Activated CD4-positive, alpha-beta T cell treated with anti-CD3 and anti-CD28 coated beads for 36 hours (primary cell): ENCODE measurements at regions not wholly inside any gene's neighbourhood (a gene's known extent, or its start where the extent isn't known, plus 50 kb on each side); places are given as distances from the start of the nearest gene placed in this dataset.

ENCODE experiments used
- ATAC-seq: fragments of 200-7000 bp; cut with Tn5 transposase; one replicate; pipeline ENCODE4 v1.10.0; 2021; ENCODE audit warnings: mild to moderate bottlenecking, moderate library complexity
- CTCF ChIA-PET: fragments of 350-600 bp; sonication (Branson Sonifier 250); formaldehyde crosslinking; loops from one replicate; lab custom pipeline; 2021; ENCODE audit warnings: antibody characterized with exemption; lab: Charles Lee
- POLR2A ChIA-PET: fragments of 350-600 bp; sonication (Branson Sonifier 250); formaldehyde crosslinking; loops from one replicate; lab custom pipeline; 2021; ENCODE audit warnings: antibody characterized with exemption, inconsistent platforms; lab: Charles Lee
- DNase-seq: peaks from one replicate; pipeline ENCODE4 v3.0.0-alpha.2; 2020
- H3K27ac Mint-ChIP-seq: one replicate; pipeline ENCODE4 v1.8.0; 2021; ENCODE audit warnings: mixed read lengths
- H3K27me3 Mint-ChIP-seq: one replicate; pipeline ENCODE4 v1.8.0; 2021; ENCODE audit warnings: mixed read lengths
- H3K36me3 Mint-ChIP-seq: one replicate; pipeline ENCODE4 v1.8.0; 2021; ENCODE audit warnings: low read depth, mixed read lengths
- H3K4me1 Mint-ChIP-seq: one replicate; pipeline ENCODE4 v1.8.0; 2021; ENCODE audit warnings: mixed read lengths
- H3K4me3 Mint-ChIP-seq: one replicate; pipeline ENCODE4 v1.8.0; 2021; ENCODE audit warnings: mild to moderate bottlenecking, moderate library complexity, mixed read lengths
- H3K9me3 Mint-ChIP-seq: one replicate; pipeline ENCODE4 v1.8.0; 2021; ENCODE audit warnings: low read depth, mixed read lengths
- intact Hi-C, 2 experiments: fragments of 100-400 bp; cut with DNase I in 1 of 2; cut with micrococcal nuclease in 1 of 2; formaldehyde crosslinking; loops; one replicate each; pipeline versions ENCODE4 v1.14.2 to v1.15.1; 2022 to 2024; cut with DNase I, micrococcal nuclease

DNA sequence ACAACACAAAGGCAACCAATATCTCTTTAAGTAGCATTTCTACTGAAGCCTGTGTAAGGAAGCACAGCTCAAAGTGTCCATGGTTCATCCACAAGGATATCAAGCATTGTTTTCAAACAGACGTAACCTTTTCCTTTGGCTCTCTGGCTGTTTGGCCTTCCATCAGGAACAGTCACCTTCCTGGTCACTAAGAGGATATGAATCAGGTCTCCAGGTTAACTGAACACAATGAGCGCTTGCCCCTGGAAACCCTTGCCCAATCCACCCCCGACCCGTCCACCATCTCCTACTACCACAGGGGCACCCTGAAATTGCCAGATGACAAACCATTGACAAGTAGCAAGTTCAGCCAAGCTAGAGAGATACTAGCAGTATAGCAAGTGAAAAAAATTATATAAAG, 114.4 kb upstream of the COL21A1 start:
- no peaks in the 10 kb centered on the region for H3K9me3 Mint-ChIP-seq
- ATAC-seq (no peak), DNase-seq (no peak)
- POLR2A ChIA-PET: no interaction called here
- peaks cover 2% of the 10 kb centered on the region for H3K4me1 Mint-ChIP-seq
- CTCF ChIA-PET: interaction anchor here (0.6 to 1.9 kb wide), 5 partner anchors 183 to 234 kb away, joined by 3 to 7 read pairs (median 3); no protein-coding TSS in a partner anchor
- peaks cover 1% of the 10 kb centered on the region for H3K27me3 Mint-ChIP-seq
- intact Hi-C loops: no loop called here
- no peak overlapping the region for H3K27ac Mint-ChIP-seq
- no peak overlapping the region for H3K4me3 Mint-ChIP-seq
- H3K36me3 Mint-ChIP-seq: no peaks in the 10 kb centered on the region

GRCh38 chr6:56359201-56359899, 112.0 kb upstream of the COL21A1 start:
- intact Hi-C loops: loop anchor here (1.0 to 5.0 kb wide), 5 partner anchors 211 to 958 kb away; partner anchors contain the start of gene PRIM2 (in 1 of the 2)
- CTCF ChIA-PET: interaction anchor here (0.8 to 1.9 kb wide), 6 partner anchors 10 to 491 kb away, joined by 3 to 13 read pairs (median 6); no protein-coding TSS in a partner anchor
- H3K36me3 Mint-ChIP-seq: no peaks in the 10 kb centered on the region
- peaks cover 1% of the 10 kb centered on the region for H3K27me3 Mint-ChIP-seq
- DNase-seq: peak; percentile 75
- POLR2A ChIA-PET: no interaction called here
- H3K9me3 Mint-ChIP-seq: no peaks in the 10 kb centered on the region
- no peak overlapping the region for H3K27ac Mint-ChIP-seq
- no peak overlapping the region for H3K4me3 Mint-ChIP-seq
- no peaks in the 10 kb centered on the region for H3K4me1 Mint-ChIP-seq
- no peak for ATAC-seq

GRCh38 chr6:56357616-56358373, 110.4 kb upstream of the COL21A1 start:
- H3K4me1 Mint-ChIP-seq: no peaks in the 10 kb centered on the region
- H3K9me3 Mint-ChIP-seq: peaks cover 2% of the 10 kb centered on the region
- H3K4me3 Mint-ChIP-seq: no peak overlapping the region
- peak; percentile 49 for ATAC-seq
- H3K27ac Mint-ChIP-seq: no peak overlapping the region
- H3K27me3 Mint-ChIP-seq: peaks cover 1% of the 10 kb centered on the region
- ChIA-PET CTCF (interaction anchor here (0.7 to 2.4 kb wide), 12 partner anchors 8 to 493 kb away, joined by 3 to 13 read pairs (median 4); partner anchors contain the start of gene DST), POLR2A (interaction anchor here (0.6 kb wide), 1 partner anchor 394 kb away, joined by 7 read pairs; no protein-coding TSS in a partner anchor)
- no peak for DNase-seq
- intact Hi-C loops: loop anchor here in 1 of 2 experiments (5.0 kb wide), 2 partner anchors 495 to 960 kb away; partner anchors contain the start of gene PRIM2
- H3K36me3 Mint-ChIP-seq: no peaks in the 10 kb centered on the region

GRCh38 chr6:56356426-56356825, 109.0 kb upstream of the COL21A1 start:
- Mint-ChIP-seq H3K36me3 (no peaks in the 10 kb centered on the region), H3K4me3 (no peak overlapping the region), H3K27ac (no peak overlapping the region), H3K9me3 (peaks cover 2% of the 10 kb centered on the region), H3K27me3 (peaks cover 1% of the 10 kb centered on the region), H3K4me1 (no peaks in the 10 kb centered on the region)
- ChIA-PET CTCF (interaction anchor here (0.9 to 2.4 kb wide), 3 partner anchors 14 to 236 kb away, joined by 3 to 10 read pairs (median 3); no protein-coding TSS in a partner anchor), POLR2A (no interaction called here)
- DNase-seq (no peak), ATAC-seq (no peak)
- intact Hi-C loops: loop anchor here in 1 of 2 experiments (5.0 kb wide), 2 partner anchors 496 to 961 kb away; partner anchors contain the start of gene PRIM2

DNA sequence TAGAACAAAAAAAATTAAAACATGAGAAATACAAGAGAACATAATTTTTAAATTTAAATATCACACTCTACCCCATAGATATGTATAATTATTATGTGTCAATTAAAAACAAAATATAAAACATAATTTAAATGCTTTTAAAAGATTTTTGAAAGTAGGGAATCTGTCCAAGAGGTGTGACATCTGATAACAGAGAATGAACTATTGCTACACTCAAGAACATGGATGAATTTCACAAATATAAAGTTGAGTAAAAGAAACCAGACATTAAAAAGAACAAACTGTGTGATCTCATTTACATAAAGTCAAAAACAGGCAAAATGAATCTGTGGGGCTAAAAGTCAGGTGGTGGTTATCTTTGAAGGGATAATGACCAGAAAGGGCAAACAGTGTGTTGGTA, 106.5 kb upstream of the COL21A1 start:
- intact Hi-C loops: no loop called here
- no peak for DNase-seq
- Mint-ChIP-seq H3K4me3 (no peak overlapping the region), H3K36me3 (no peaks in the 10 kb centered on the region), H3K4me1 (no peaks in the 10 kb centered on the region), H3K27me3 (peaks cover 1% of the 10 kb centered on the region), H3K9me3 (peaks cover 2% of the 10 kb centered on the region), H3K27ac (no peak overlapping the region)
- ATAC-seq: no peak
- ChIA-PET POLR2A (no interaction called here), CTCF (no interaction called here)

DNA sequence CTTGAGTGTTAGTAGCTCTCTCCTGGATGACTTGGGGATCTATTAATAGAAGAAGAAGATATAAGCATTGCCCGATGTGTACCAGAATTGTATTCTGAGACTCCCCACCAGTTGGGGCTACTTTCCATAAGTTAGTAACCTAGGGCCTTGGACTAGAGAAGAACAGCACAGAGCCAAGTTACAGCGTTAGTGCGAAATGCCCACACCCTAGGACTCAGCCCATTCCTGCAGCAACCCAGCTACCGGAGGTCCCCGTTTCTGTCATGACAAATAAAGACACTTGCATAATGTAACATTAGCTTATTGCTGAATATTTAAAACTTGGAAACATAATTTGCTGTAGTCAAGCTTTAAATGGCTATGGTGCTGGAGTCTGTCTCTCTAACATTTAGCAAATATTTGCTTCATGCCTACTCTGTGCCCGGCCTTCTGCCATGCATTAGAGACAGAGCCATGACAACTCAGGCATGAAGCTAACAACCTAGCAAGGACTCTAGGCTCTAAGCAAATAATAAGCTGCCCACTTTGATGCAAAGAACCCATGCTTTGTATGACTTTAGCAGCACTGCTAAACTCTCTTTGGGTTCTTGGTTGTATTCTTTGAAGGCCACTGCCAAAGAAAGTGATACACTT, 103.4 kb upstream of the COL21A1 start:
- peaks cover 2% of the 10 kb centered on the region for H3K9me3 Mint-ChIP-seq
- CTCF ChIA-PET: interaction anchor here (0.7 to 2.2 kb wide), 3 partner anchors 10 to 904 kb away, joined by 3 to 6 read pairs (median 3); no protein-coding TSS in a partner anchor
- H3K27me3 Mint-ChIP-seq: peaks cover 8% of the 10 kb centered on the region
- H3K4me1 Mint-ChIP-seq: no peaks in the 10 kb centered on the region
- intact Hi-C loops: no loop called here
- H3K36me3 Mint-ChIP-seq: no peaks in the 10 kb centered on the region
- ATAC-seq (no peak), DNase-seq (no peak)
- POLR2A ChIA-PET: no interaction called here
- no peak overlapping the region for H3K4me3 Mint-ChIP-seq
- no peak overlapping the region for H3K27ac Mint-ChIP-seq

- ChIA-PET POLR2A (no interaction called here), CTCF (interaction anchor here (1.0 to 1.5 kb wide), 2 partner anchors 10 to 50 kb away, joined by 3 to 5 read pairs; no protein-coding TSS in a partner anchor)
- Mint-ChIP-seq H3K4me3 (no peak overlapping the region), H3K4me1 (no peaks in the 10 kb centered on the region), H3K27ac (no peak overlapping the region), H3K36me3 (no peaks in the 10 kb centered on the region), H3K27me3 (peaks cover 8% of the 10 kb centered on the region), H3K9me3 (peaks cover 2% of the 10 kb centered on the region)
- ATAC-seq (no peak), DNase-seq (no peak)
- intact Hi-C loops: no loop called here
Measured at GRCh38 chr6:56349194-56349593, 101.8 kb upstream of the COL21A1 start.

DNA sequence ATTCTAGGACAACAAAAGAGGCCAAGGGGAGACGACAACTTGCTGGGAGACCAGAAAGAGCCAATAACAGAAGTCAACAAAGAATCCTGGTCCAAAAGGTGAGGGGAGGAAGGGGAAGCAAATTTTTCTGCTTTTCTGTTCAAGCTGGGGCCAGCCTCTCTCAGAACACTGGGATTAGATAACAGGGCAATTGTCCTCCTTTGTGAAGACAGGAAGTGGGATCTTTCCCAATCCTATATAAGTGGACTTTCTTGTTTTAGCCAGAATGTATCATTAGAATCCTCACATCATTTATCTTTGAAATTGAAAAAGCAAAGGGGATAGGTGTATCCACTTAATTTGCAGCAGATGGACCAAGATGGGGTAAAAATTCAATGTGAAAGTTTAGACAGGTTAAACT, 101.2 kb upstream of the COL21A1 start:
- intact Hi-C loops: no loop called here
- peaks cover 2% of the 10 kb centered on the region for H3K9me3 Mint-ChIP-seq
- no peak overlapping the region for H3K4me3 Mint-ChIP-seq
- no peaks in the 10 kb centered on the region for H3K36me3 Mint-ChIP-seq
- ChIA-PET CTCF (interaction anchor here (0.6 to 1.0 kb wide), 2 partner anchors 50 to 299 kb away, joined by 3 to 4 read pairs; no protein-coding TSS in a partner anchor), POLR2A (no interaction called here)
- peaks cover 8% of the 10 kb centered on the region for H3K27me3 Mint-ChIP-seq
- DNase-seq: no peak
- H3K27ac Mint-ChIP-seq: no peak overlapping the region
- no peak for ATAC-seq
- no peaks in the 10 kb centered on the region for H3K4me1 Mint-ChIP-seq

GRCh38 chr6:56347526-56347925, 100.1 kb upstream of the COL21A1 start:
- ATAC-seq: no peak
- ChIA-PET POLR2A (no interaction called here), CTCF (no interaction called here)
- H3K4me1 Mint-ChIP-seq: no peaks in the 10 kb centered on the region
- DNase-seq: no peak
- no peaks in the 10 kb centered on the region for H3K36me3 Mint-ChIP-seq
- H3K27ac Mint-ChIP-seq: no peak overlapping the region
- H3K9me3 Mint-ChIP-seq: no peaks in the 10 kb centered on the region
- H3K27me3 Mint-ChIP-seq: peaks cover 8% of the 10 kb centered on the region
- H3K4me3 Mint-ChIP-seq: no peak overlapping the region
- intact Hi-C loops: no loop called here

GRCh38 chr6:56346958-56347357, 99.6 kb upstream of the COL21A1 start:
- Mint-ChIP-seq H3K9me3 (no peaks in the 10 kb centered on the region), H3K4me3 (no peak overlapping the region), H3K27me3 (peaks cover 8% of the 10 kb centered on the region), H3K27ac (no peak overlapping the region), H3K36me3 (no peaks in the 10 kb centered on the region), H3K4me1 (no peaks in the 10 kb centered on the region)
- intact Hi-C loops: no loop called here
- DNase-seq (no peak), ATAC-seq (no peak)
- POLR2A ChIA-PET: no interaction called here
- CTCF ChIA-PET: no interaction called here

- no peaks in the 10 kb centered on the region for H3K4me1 Mint-ChIP-seq
- intact Hi-C loops: no loop called here
- no peaks in the 10 kb centered on the region for H3K9me3 Mint-ChIP-seq
- CTCF ChIA-PET: no interaction called here
- H3K27ac Mint-ChIP-seq: no peak overlapping the region
- H3K27me3 Mint-ChIP-seq: peaks cover 9% of the 10 kb centered on the region
- ATAC-seq (no peak), DNase-seq (no peak)
- no peak overlapping the region for H3K4me3 Mint-ChIP-seq
- H3K36me3 Mint-ChIP-seq: no peaks in the 10 kb centered on the region
- POLR2A ChIA-PET: interaction anchor here (0.6 kb wide), 1 partner anchor 159 kb away, joined by 6 read pairs; no protein-coding TSS in a partner anchor
Measured at GRCh38 chr6:56345376-56345995, 98.1 kb upstream of the COL21A1 start.
